Stimulated activated CD4-positive, alpha-beta T cell treated with anti-CD3 and anti-CD28 coated beads, Interleukin-4, amount 100 ng/mL, for 24 hours (primary cell): ENCODE measurements at regions not wholly inside any gene's neighbourhood (a gene's known extent, or its start where the extent isn't known, plus 50 kb on each side); places are given as distances from the start of the nearest gene placed in this dataset.
"Not testable (repeated sequence)": the region's sequence is repeated elsewhere in the genome, so short reads cannot be mapped to it uniquely, and the experiment has no call there.

Source experiments
- DNase-seq: peaks from one replicate; pipeline ENCODE4 v3.0.0-alpha.2; 2020

GRCh38 chr4:27668001-27668400 is 807.4 kb downstream of the STIM2 start:
- no peak for DNase-seq

DNA sequence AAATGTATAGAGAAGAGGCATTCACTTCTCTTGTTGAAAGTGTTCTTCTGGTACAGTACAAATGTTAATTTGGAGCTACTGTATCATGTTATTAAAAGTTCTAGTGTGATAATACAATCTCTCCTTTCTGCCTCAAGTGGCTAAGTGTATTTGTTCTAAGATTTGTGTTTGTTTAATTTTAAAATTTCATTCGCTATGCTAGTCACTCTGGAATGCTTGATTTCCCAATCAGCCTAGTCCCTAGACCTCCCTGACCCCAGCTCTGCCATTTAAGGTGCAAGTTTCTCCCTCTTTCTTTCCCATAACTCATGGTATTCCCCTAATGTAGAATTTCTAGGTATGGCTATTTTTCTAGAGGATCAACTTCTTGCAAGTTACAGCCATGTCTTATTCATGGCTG is 817.4 kb downstream of the STIM2 start:
- no peak for DNase-seq

DNA sequence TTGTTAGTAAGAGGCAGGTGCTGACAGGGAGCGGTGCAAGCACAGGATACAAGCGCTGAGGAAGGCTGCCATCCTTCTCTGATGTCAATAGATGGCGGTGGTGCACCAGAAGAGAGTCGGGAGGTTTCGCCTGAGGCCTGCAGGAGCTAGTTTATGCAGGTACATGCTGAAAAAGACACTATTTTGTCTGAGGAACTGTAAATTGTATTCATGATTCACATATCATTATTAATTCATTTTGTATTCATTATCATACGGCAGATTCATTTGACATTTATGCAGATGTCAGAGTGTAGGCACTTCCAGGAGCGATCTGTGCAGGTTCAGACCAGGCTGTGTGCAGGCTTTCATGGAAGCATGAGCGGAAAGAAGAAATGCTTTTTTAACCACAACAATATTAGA is 824.0 kb downstream of the STIM2 start:
- DNase-seq: no peak

- DNase-seq: no peak
Measured at GRCh38 chr4:27685091-27685490, 824.5 kb downstream of the STIM2 start.

GRCh38 chr4:27685947-27686346 is 825.3 kb downstream of the STIM2 start:
- no peak for DNase-seq

- no peak for DNase-seq
Measured at GRCh38 chr4:27692158-27692557, 831.5 kb downstream of the STIM2 start.

- no peak for DNase-seq
Measured at GRCh38 chr4:27692868-27693634, 832.4 kb downstream of the STIM2 start.

DNA sequence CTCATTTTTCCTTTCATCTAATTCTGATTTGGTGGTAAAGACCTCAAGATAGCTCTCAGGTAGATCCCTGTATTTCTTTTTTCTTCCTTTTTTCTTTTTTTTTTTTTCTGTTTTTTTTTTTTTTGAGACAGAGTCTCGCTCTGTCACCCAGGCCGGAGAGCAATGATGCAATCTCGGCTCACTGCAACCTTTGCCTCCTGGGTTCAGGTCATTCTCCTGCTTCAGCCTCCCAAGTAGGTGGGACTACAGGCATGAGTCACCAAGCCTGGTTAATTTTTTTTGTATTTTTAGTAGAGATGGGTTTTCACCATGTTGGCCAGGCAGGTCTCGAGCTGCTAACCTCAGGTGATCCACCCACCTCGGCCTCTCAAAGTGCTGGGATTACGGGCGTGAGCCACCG is 835.6 kb downstream of the STIM2 start:
- DNase-seq: not testable (repeated sequence)

DNA sequence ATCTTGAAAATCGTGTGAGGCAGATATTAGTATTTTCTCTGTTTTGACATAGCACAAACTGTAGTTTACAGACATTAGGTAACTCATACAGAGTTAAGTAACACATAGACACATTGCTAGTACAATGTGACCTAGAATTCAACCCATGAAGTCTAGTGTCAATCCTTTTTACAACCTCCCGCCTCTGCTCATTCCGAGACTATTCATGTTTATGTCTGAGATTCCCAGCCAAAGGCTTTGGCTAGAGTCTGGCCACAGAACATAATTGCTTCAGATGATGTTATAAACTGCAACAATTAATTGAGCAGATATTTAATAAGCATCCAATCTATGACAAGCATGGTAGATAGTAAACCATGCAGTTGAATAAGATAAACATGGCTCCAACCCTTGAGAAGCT is 841.0 kb downstream of the STIM2 start:
- DNase-seq: no peak

DNA sequence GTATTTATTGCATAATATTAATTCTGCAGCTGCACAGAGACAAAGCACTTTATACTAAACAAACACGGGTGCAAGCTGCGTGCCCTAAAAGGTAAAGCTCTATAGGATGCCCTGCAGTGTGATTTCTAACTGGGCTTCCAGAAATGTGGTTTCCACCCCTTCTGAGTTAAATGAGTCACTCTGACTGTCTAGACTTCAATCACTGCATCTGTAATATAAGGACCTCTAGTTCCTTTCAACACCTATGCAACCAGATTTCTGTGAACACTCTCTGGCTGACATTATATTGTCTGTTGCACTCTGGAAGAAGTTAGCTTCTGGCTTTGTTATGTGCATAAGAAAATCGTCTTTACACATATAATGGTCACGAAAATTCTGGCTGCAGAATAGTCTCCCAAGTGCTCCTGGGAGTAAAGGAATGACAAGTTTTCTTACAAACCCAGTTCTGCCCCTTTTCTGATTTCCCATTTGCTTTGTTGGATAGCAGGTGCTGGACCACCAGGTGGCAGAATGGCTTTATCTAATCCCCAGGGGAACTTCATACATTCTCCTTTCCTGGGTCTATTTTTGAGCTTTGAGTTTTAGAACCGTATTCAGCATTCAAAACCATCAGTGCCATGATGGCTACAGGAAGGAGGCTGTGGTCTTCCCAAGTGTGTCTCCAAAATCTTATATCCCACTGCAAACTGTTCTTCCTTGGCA is 842.2 kb downstream of the STIM2 start:
- no peak for DNase-seq

- DNase-seq: no peak
Measured at GRCh38 chr4:27703771-27704170, 843.1 kb downstream of the STIM2 start.

DNA sequence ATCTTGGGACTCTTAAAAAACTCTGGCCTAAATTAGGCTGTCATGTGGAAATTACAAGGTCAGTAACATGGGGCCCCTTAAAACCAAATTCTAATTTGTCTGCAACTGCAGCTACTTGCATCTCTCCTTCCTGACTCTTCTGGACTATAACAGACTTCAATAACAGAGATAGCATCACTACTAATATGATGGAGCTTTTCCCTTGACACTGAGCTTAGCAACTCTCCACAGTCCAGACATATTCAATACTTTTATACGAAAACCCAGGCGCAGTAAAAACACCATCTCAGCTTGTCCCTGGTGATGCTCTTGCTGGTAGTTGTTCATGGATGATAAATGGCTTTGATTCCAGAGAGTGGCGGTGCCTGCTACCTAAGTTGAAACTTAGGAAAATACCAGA is 850.4 kb downstream of the STIM2 start:
- no peak for DNase-seq

DNA sequence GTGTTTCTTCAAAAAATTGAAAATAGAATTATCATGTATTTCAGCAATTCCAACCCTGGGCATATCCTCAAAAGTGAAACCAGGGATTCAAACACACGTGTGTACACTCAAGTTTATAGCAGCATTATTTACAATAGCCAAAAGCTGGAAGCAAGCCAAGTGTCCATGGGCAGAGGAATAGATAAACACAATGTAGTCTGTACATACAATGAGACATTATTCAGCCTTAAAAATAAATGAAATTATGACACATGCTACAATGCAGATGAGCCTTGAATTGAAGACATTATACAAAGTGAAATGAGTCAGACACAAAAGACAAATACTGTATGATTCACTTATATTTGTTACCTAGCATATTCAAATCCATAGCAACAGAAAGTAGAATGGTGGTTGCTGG is 853.4 kb downstream of the STIM2 start:
- DNase-seq: no peak

DNA sequence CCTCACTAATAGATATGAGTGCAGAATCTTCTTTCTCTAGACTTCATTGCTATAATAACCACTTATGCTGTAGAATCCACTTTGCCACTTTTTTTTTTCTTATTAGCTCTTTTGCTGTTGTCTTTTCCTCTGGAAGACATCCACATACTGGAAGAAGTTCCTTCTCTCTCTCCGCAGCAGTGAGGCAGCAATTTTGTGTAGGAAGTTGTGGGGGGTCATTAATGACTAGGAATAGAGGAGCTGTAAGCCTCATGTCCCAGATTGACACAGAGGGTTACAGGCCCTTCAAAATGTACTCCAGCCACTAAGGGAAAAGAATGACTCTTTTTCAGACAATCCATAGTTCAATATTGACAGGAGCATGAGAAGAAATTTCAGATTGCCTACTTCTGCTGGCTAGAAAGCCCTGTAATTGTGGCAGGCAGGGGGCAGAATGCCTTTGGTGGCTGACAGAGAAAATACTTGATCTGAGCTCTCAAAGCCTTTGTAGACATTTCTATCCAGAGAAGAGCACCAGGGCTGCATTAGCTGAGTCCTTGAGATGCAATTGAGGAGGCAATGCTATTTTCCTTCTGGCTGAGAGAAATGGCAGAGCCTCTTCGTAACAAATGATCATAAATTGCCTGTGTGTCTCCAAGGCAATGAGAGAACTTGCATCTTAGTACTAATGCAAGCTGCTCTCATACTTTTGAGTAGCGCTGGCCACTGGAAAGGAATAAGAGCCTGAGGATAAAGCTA is 856.2 kb downstream of the STIM2 start:
- DNase-seq: no peak

DNA sequence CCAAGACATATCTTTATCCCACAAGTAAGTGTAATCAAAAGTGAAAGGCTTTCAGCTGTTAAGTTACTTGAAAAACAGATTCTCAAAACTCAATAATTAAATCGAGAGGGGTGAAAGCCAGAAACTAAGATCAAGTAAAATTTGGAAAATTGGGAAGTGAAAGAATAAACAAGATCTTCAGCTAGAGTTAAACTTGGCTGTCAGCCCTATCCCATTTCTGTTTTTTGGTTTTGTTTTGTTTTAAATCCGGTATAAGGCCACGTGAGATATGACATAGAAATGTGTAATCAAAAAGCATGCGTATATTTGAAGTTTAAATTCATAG is 856.8 kb downstream of the STIM2 start:
- no peak for DNase-seq

- DNase-seq: no peak
Measured at GRCh38 chr4:27720010-27720766, 859.5 kb downstream of the STIM2 start.

DNA sequence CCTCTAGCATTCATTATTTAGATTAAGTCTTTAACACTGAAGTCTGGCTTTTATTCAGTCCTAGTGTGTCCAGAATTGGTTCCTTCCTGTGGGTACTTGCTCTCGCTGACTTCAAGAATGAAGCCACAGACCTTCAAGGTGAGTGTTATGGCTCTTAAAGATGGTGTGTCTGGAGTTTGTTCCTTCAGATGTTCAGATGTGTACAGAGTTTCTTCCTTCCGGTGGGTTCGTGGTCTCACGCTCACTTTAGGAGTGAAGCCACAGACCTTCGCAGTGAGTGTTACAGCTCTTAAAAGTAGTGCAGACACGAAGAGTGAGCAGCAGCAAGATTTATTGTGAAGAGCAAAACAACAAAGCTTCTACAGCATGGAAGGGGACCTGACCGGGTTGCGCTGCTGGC is 860.6 kb downstream of the STIM2 start:
- no peak for DNase-seq

DNA sequence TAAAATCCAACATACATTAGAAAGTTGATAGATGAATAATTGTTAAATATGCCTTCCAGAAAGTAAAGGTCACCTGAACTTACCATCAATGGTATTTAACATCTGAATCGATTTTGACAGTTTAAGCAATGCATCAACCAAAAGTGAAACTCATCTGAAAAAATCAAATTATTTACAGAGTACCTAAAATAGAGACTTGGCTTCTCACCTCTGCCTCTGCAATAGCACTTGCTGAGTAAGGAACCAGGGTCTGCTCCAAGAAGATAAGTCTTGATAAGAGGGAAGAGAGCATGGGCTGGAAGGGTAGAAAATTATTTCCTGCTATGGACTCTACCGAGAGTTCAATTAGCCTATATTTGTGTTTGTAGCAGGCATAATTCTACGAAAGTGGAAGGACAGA is 868.3 kb downstream of the STIM2 start:
- no peak for DNase-seq

- no peak for DNase-seq
Measured at GRCh38 chr4:27742816-27743215, 882.2 kb downstream of the STIM2 start.

DNA sequence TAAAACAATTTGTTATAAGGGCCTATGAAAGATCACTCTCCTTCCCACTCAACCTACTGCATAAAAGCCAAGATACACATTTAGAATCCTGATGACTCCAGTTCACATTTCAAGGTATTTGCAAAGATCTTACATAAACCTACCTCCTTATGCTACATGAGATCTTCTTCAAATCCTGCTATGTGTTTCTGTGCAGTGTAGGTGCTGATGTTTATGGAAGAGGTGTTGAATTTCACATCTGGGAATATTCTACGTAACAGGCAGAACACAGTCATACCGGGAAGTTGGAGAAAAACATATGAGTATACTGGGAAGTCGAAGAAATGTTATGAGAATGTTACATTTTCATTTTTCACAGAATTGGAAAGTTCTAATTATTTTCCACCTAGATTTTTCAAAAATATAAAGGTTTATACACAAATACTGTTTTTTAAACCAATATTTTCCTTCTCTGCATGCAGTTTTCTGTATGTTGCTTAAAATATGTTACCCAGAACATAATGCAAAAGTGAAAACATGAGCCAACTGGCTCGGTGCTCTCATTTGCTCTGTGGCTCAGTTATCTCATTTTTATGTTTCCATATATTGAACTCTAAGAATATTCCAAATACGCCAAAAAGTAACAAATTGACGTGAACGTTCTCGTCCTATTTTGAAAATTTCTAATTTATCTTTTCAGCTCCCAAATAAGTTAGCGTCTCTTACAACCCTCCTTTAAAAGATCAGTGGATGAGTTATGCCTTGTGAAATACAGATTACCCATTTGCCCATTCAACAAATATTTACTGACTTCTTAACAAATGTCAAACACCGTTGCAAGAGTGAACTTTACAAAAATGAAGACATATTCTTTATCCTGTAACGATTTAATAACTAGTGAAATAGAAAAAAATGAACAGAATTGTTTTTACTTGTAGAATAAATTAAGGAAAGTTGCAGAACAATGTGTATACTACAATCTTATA is 899.3 kb downstream of the STIM2 start:
- DNase-seq: no peak

DNA sequence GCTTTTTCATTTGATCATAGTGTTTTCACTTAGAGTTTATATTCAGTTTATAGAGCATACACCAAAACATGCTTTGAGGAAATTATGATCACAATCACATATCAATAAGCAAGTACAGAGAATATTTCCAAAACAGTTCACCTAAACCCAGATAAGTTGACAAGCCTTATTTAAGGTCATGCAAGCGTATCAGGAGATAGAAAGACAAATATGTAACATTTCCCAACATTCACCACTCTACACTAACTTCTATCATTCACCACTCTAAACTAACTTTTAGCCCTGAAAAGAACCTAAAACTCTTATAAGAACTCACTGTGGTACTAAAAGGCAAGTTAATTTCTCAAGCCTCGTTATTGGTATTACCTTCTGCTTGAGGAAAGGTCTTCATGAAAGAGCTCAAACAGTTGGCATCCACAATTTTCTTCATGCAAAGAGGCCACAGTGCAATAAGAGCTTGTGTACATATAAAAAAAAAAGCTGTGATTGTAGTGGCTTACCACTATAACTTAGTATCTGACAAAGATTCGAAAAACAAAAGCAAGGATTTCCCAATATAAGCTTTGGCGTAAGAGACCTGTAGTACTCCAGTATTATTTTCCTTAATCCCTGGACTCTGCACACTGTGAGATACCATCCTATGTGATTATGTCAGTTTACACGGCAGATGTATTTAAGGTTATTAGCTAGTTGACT is 903.3 kb downstream of the STIM2 start:
- no peak for DNase-seq

GRCh38 chr4:27764526-27764837 is 903.8 kb downstream of the STIM2 start:
- DNase-seq: no peak
